PC-9 (cell line): ENCODE measurements at regions not wholly inside any gene's neighbourhood (a gene's known extent, or its start where the extent isn't known, plus 50 kb on each side); places are given as distances from the start of the nearest gene placed in this dataset.

Experiments
- CTCF ChIP-seq: fragments of 200-600 bp; sonication (generic); conservative IDR thresholded peaks from 2 replicates; pipeline ENCODE4 v1.6.1; 2017; ENCODE audit warnings: mixed run types, antibody characterized with exemption, mild to moderate bottlenecking, moderate library complexity
- EZH2 ChIP-seq: fragments of 200-600 bp; sonication (generic); IDR thresholded peaks from 2 replicates; pipeline ENCODE4 v1.8.0; 2017; ENCODE audit warnings: antibody characterized with exemption, low read depth

- TF ChIP-seq EZH2 (no peak), CTCF (no peak)
Observed at GRCh38 chr2:8251291-8251690, 430.6 kb upstream of the ID2 start.
